ENCODE measurements at regions not wholly inside any gene's neighbourhood (a gene's known extent, or its start where the extent isn't known, plus 50 kb on each side); places are given as distances from the start of the nearest gene placed in this dataset.

DNA sequence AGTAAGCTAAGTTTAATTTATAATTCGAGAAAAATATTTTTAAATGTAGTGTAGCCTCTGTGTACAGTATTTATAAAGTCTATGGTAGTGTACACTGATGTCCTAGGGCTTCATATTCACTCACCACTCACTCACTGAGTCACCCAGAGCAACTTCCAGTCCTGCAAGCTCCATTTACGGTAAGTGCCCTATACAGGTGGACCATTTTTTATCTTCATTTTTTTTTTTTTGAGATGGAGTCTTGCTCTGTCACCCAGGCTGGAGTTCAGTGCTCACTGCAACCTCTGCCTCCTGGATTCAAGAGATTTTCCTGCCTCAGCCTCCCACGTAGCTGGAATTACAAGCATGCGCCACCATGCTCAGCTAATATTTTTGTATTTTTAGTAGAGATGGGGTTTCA lies 104.2 kb downstream of the PDCL3 start:
- TF ChIP-seq NFIC (IDR thresholded peaks at IDR 0.05; ENCODE audit: low read depth, low read length), result no peak
- no peak for TF ChIP-seq CTCF (IDR thresholded peaks at IDR 0.05 in 2 of 3, conservative IDR thresholded peaks at IDR 0.05 in 1 of 3; ENCODE audit: control insufficient read depth in 2 of 3, extremely low read depth in 1 of 3, insufficient read depth in 1 of 3, low read depth in 3 of 3, low read length in 3 of 3)
- TF ChIP-seq USF1 (IDR thresholded peaks at IDR 0.05; ENCODE audit: borderline replicate concordance, extremely low read length, insufficient read depth, low read depth, low read length), result no peak
- TF ChIP-seq PBX3 (IDR thresholded peaks at IDR 0.05; ENCODE audit: insufficient replicate concordance, low read depth, low read length), result no peak
- TF ChIP-seq STAT1 (conservative IDR thresholded peaks at IDR 0.05), result no peak
- no peak for TF ChIP-seq CREB1 (IDR thresholded peaks at IDR 0.05; ENCODE audit: low read depth)
- TF ChIP-seq MEF2A (IDR thresholded peaks at IDR 0.05; ENCODE audit: insufficient read depth, low read depth, low read length), result no peak

All from GM12878 (cell line).